ENCODE measurements at regions not wholly inside any gene's neighbourhood (a gene's known extent, or its start where the extent isn't known, plus 50 kb on each side); places are given as distances from the start of the nearest gene placed in this dataset.

GRCh38 chr15:60095711-60096110 is 91.6 kb downstream of the FOXB1 start:
- no peak for DNase-seq

DNA sequence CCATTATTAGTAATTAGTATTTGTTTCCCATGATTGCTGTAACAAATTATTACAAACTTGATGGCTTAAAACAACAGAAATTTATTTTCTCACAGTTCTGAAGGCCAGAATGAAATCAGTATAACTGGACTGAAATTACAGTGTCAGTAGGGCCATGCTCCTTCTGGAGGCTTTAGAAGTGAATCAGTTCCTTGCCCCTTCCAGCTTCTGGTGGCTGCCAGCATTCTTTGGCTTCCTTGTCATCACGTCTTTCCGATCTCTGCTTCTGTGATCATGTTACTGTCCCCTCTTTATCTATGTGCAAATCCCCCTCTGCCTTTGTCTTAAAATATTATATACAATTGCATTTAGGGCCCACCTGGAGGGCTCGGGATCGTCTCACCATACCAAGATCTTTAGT is 92.0 kb downstream of the FOXB1 start:
- no peak for DNase-seq

DNA sequence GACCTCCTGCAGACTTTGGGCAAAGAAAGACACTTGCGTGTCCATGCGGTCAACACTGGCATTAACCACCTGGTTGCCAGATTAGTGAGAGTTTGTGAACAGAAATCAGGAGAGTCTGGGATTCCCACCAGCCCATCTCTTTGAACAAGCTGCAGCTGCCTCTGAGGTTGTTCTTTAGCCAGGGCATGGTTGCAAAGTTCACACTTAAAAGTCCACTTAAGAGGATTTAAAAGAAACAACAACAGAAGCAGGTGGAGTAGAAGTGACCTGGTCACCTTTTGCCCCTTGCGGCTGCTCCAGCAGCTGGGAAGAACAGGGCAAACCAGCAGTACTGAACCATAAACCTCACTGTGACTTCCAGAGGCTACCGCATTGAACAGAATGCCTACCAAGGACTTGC is 97.3 kb downstream of the FOXB1 start:
- DNase-seq, result no peak

GRCh38 chr15:60102748-60103147 is 98.6 kb downstream of the FOXB1 start:
- DNase-seq, result no peak

DNA sequence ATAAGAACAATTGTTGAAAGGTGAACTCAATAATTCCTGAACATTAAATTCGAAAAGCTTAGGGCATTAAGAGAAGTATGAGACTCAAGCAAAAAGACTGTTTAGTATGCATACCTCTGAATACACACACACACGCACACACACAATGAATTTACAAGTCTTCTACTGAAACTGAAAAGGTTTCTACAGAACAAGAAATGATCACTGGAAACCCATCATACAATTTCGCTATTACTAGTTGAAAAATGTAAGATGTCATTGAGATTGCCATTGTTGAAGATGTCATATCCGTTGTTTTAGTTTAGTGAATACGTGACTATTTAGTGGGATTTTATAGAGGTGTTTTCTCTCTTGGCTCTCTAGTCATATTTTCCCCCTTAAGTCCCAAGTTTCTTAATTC is 106.8 kb downstream of the FOXB1 start:
- no peak for DNase-seq

- DNase-seq, result no peak
These were observed 111.7 kb downstream of the FOXB1 start for GRCh38 chr15:60115579-60116380.

GRCh38 chr15:60116456-60117089 is 112.5 kb downstream of the FOXB1 start:
- DNase-seq, result no peak

GRCh38 chr15:60118146-60118545 is 114.0 kb downstream of the FOXB1 start:
- no peak for DNase-seq

DNA sequence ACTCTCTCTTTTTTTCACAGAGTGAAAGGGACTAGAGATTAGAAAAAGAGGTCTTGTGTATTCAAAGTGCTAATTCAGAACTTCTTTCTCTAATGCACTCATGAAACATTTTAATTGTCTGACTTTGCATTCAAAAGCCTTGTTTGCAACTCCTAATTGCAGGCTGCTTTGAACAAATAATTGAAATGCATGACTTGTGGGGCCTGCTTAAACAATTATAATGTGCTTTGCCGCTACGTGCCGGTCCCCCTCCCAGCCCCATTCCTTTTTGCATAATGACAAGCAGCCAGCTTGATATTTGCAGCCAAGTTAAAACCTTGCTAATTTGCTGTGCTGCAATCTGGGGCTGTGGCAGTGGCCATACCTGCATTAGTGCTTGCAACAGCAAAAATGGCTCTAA is 114.5 kb downstream of the FOXB1 start:
- DNase-seq, result no peak

GRCh38 chr15:60119101-60119500 is 115.0 kb downstream of the FOXB1 start:
- no peak for DNase-seq

GRCh38 chr15:60120100-60120499 is 116.0 kb downstream of the FOXB1 start:
- DNase-seq, result no peak

- DNase-seq, result no peak
These were observed 117.7 kb downstream of the FOXB1 start for GRCh38 chr15:60121845-60122244.

DNA sequence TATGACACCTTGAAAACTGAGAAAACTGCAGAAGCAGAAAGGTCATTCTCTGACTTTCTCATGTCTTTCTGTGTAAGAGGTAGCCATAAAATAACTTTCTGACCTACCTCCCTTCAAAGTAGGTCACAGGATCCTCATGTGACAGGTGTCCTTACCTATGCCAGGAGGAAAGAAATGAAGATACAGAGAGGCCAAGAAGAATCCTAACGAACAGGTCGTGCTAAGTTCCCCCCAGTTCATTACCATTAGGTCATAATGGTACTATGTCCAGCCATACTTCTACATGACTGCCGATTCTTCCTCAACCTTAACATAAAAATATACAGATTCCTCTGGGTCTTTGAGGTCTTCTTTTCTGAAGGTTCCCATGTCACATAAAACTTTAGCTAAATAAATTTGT is 118.6 kb downstream of the FOXB1 start:
- no peak for DNase-seq

DNA sequence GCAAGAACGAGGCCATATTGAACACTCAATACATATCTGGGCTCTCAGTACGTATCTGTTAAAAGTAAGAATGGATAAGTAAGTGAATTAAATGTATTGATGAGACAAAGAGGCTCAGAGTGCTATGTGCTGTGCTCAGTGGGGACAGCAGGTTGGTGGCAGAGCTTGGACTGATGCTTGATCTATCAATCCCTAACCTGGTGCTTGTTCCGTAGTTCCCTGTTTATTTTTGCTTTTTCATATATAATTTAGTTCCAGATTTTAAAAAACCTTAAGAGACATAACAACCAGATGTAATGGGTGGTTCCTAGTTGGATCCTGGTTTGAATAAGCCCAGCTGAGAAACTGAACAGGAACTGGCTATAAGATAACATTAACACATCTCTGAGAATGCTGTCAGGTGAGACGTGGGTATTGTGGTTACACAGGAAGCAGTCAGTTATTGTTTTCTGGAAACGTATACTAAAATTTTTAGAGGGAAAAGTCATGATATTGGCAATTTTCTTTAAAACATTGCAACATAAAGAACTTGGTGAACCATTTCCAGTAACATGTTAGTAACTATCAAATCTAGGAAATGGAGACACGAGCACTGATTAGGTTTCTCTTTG is 120.5 kb downstream of the FOXB1 start:
- DNase-seq, result no peak

GRCh38 chr15:60125334-60125733 is 121.2 kb downstream of the FOXB1 start:
- no peak for DNase-seq

DNA sequence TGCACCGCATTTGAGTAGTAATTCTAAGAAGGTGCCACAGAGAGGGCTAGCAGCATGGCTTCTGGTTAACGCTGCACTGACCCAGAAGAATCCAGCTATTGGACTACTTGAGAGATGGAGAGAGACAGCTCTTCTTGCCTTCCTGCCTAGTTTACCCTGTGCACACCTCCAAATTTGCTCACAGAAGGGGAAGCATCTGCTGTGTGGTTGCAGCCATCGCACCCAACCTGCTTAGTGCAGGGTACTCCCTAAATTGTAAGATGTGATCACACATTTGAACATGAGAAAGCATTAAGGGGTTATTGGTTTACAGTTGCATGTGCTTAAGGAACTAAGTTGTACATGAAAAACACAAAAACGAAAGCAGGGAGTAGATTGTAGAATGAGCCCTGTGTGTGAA is 122.1 kb downstream of the FOXB1 start:
- DNase-seq, result no peak

- DNase-seq, result no peak
These were observed 122.5 kb downstream of the FOXB1 start for GRCh38 chr15:60126661-60127060.

DNA sequence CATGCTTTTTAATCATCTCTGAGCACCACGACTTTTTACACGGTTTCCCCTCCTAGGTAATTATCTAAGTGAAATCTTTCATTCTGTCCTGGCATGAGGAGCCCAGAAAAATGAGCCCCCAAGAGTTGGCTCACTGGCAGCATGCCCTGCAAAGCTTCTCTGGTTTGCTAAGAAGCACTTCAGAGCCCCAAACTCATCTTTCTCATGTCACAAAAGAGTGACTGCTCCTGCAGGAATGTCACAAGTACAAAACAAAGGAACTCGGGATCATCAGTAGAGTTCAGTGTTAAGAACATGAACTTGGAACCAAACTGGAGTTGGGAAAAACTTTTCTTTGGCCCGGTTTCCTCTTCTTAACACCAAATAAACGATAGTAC is 123.9 kb downstream of the FOXB1 start:
- no peak for DNase-seq

GRCh38 chr15:60128710-60129109 is 124.6 kb downstream of the FOXB1 start:
- DNase-seq, result no peak

DNA sequence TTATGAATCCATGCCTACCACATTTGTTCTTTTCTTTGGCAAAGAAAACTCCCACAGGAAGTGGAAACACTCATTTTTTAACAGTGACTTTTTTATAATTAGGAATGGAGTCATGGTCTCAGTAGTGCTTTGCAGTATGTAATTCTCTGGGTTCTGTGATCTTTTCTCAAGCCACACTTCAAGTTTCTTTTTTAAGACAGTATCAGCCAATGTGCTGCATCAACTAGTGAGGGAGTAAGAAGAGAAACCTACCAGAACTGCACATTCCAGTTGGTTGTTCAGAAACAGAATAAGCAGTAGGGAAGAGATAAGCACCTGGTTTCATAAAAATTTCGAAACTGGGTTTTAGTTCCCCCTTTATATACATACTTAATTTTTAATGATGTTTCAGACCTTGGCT is 126.3 kb downstream of the FOXB1 start:
- no peak for DNase-seq

- no peak for DNase-seq
These were observed 126.7 kb downstream of the FOXB1 start for GRCh38 chr15:60130821-60131220.

DNA sequence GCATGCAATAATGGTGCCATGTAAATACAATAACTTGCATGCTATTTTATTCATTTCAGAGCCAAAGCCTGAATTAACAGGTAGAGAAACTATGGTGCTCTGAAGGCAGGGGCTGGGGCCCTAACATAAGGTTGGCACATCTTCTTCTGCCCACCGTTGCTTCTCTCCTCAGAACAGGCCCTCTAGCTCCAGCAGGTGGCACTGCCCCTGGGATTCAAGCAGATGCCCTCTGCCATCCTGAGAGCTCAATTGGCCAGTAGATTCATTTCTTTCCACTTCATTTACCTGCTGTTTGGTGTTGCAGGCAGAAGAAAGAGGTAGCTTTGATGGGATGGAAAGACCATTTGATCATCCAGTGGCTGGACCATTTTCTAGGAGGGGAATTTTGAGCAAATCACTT is 130.5 kb downstream of the FOXB1 start:
- DNase-seq, result no peak

DNA sequence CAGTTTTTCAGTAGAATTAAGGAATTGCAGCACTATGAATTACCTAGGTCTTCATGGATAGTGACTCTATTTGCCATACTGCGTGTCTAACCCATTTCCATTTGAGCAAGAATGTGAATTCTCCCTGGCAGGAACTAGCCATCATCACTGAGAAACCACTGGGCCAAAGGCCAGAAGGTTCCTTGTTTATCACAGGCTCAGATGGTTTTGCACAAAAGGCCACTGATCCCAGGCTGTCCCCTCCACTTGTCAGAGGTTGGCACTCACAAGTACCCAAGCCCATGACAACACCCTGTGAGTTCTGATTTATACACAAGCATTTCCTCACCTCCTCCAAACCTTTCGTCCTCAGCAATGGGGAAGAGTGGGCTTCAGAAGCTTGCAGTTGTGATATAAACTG is 131.8 kb downstream of the FOXB1 start:
- no peak for DNase-seq

GRCh38 chr15:60137711-60138396 is 133.7 kb downstream of the FOXB1 start:
- no peak for DNase-seq
